BLaER1 (cell line): ENCODE measurements at regions not wholly inside any gene's neighbourhood (a gene's known extent, or its start where the extent isn't known, plus 50 kb on each side); places are given as distances from the start of the nearest gene placed in this dataset.

Experiments used
- H3K27ac ChIP-seq: shearing (Covaris generic); formaldehyde crosslinking; 2 replicates; pipeline ENCODE4 v1.8.1; 2022
- H3K27me3 ChIP-seq: shearing (Covaris generic); formaldehyde crosslinking; 2 replicates; pipeline ENCODE4 v1.8.1; 2022
- H3K36me3 ChIP-seq: shearing (Covaris generic); formaldehyde crosslinking; 2 replicates; pipeline ENCODE4 v1.8.1; 2022
- H3K4me1 ChIP-seq: shearing (Covaris generic); formaldehyde crosslinking; 2 replicates; pipeline ENCODE4 v1.8.1; 2022
- H3K4me2 ChIP-seq: shearing (Covaris generic); formaldehyde crosslinking; 2 replicates; pipeline ENCODE4 v1.8.1; 2022
- H3K4me3 ChIP-seq: shearing (Covaris generic); formaldehyde crosslinking; 2 replicates; pipeline ENCODE4 v1.8.1; 2022
- H3K9ac ChIP-seq: shearing (Covaris generic); formaldehyde crosslinking; 2 replicates; pipeline ENCODE4 v1.8.1; 2022
- H3K9me3 ChIP-seq: shearing (Covaris generic); formaldehyde crosslinking; 2 replicates; pipeline ENCODE4 v1.8.1; 2022
- H4K20me1 ChIP-seq: shearing (Covaris generic); formaldehyde crosslinking; 2 replicates; pipeline ENCODE4 v1.8.1; 2022
- Cebpa-rat ChIP-seq: shearing (Covaris generic); IDR thresholded peaks from 2 replicates; pipeline ENCODE4 v1.8.1; 2022

DNA sequence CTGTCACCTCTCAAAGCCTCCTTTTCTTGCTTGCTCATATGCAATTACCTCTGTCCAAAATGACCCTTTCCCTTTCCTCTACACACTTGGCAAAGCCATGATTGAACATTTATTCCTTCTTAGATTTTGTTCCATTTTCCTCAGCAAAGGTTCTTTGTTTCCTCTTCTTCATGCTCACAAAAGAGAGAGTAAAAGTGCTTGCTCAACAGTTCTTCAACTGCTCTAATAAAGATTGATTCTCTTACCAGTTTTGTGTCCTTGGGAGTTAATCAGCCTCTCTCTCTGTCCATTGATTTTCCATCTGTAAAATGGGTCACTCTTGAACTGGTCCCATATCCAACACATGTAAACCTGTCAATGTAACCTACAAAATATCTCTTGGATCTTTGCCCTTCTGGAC, 186.4 kb downstream of the WNT5A start:
- Histone ChIP-seq H3K9ac (no peak overlapping the region), H3K27ac (no peak overlapping the region)
- TF ChIP-seq Cebpa-rat, result no peak

DNA sequence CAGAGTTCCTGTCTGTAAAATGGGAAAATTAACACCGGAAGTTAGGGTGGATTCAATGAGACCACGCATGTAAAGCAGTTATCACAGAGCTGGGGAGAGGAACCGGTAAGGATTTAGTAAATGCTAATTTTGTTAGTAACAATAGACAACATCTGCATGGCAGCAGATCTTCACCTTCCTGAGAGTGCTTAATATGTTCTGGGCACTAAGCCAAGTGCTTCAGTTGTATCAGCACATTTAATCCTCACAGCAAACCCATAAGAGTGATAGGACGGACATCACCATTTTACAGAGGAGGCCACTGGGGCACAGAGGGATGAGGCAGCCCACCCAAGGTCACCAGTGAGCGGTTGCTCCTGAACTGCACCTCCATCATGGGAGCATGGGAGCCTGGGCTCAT, 189.4 kb downstream of the WNT5A start:
- no peaks in the 10 kb centered on the region for H4K20me1 ChIP-seq

More for the DNA sequence above, 186.4 kb downstream of the WNT5A start:
- Histone ChIP-seq H3K9me3 (no peaks in the 10 kb centered on the region), H3K4me2 (no peak overlapping the region), H3K4me3 (no peak overlapping the region), H4K20me1 (no peaks in the 10 kb centered on the region), H3K4me1 (no peaks in the 10 kb centered on the region), H3K27me3 (no peaks in the 10 kb centered on the region), H3K36me3 (no peaks in the 10 kb centered on the region)

DNA sequence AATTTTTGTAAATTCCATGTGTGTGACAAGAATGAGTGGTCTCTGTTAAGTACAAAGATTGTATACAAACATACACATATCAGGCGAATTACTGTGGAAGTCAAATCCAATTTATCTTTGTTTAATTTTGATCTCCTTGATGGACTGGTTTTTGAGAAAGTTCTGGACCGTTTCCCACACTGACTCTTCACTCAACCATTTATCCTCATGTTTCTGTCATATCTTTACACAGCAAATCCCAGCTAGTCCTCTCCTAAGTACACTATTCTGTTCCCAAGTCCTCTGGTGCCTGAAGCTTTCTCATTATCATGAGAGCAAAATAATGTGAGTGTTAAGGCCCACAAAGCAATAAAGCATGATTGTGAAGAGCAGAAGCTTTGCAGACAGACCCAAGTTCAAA, 189.9 kb downstream of the WNT5A start:
- H3K36me3 ChIP-seq, result no peaks in the 10 kb centered on the region
- no peaks in the 10 kb centered on the region for H3K9me3 ChIP-seq
- H3K4me2 ChIP-seq, result no peak overlapping the region
- H3K27me3 ChIP-seq, result no peaks in the 10 kb centered on the region
- no peak overlapping the region for H3K9ac ChIP-seq
- H3K4me1 ChIP-seq, result peaks cover 5% of the 10 kb centered on the region
- H3K4me3 ChIP-seq, result no peak overlapping the region
- TF ChIP-seq Cebpa-rat, result no peak
- H4K20me1 ChIP-seq, result no peaks in the 10 kb centered on the region
- no peak overlapping the region for H3K27ac ChIP-seq

More for the DNA sequence above, 189.4 kb downstream of the WNT5A start:
- H3K4me3 ChIP-seq, result no peak overlapping the region
- no peak overlapping the region for H3K4me2 ChIP-seq
- H3K9me3 ChIP-seq, result no peaks in the 10 kb centered on the region
- no peak overlapping the region for H3K27ac ChIP-seq
- no peak for TF ChIP-seq Cebpa-rat
- H3K9ac ChIP-seq, result no peak overlapping the region
- no peaks in the 10 kb centered on the region for H3K36me3 ChIP-seq
- H3K4me1 ChIP-seq, result peaks cover under 1% of the 10 kb centered on the region; the same call in 1 of the 2 replicates
- no peaks in the 10 kb centered on the region for H3K27me3 ChIP-seq

DNA sequence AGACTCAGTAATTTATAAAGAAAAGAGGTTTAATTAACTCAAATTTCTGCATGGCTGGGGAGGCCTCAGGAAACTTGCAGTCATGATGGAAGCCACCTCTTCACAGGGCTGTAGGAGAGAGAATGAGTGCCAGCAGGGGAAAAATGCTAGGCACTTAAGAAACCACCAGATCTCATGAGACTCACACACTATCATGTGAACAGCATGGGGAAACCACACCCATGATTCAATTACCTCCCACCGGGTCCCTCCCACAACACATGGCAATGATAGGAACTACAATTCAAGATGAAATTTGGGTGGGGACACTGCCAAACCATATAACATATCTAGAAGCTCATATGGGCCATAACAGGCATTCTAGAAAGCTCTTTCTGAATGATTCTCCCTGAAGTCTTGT, 190.3 kb downstream of the WNT5A start:
- TF ChIP-seq Cebpa-rat, result no peak

DNA sequence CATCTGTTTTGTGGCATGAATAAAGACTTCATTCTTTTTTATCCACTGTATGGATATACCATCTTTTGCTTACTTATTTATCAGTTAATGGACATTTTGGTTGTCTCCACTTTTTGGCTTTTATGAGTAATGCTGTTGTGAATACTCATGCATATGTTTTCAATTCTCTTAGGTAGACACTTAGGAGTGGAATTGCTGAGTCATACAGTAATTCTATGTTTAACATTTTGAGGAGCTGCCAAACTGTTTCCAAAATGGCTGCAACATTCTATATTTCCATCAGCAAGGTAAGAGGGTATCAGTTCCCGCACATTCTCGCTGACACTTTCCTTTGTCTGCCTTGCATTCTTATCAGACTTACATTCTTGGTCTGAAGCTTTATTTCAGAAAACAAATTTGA, 191.1 kb downstream of the WNT5A start:
- H3K27ac ChIP-seq, result no peak overlapping the region
- no peak for TF ChIP-seq Cebpa-rat
- H3K27me3 ChIP-seq, result no peaks in the 10 kb centered on the region
- H3K36me3 ChIP-seq, result no peaks in the 10 kb centered on the region
- H3K4me3 ChIP-seq, result no peak overlapping the region
- H3K4me1 ChIP-seq, result peaks cover 12% of the 10 kb centered on the region
- no peaks in the 10 kb centered on the region for H4K20me1 ChIP-seq
- H3K4me2 ChIP-seq, result no peak overlapping the region
- H3K9ac ChIP-seq, result no peak overlapping the region
- no peaks in the 10 kb centered on the region for H3K9me3 ChIP-seq

More for the DNA sequence above, 190.3 kb downstream of the WNT5A start:
- H4K20me1 ChIP-seq, result no peaks in the 10 kb centered on the region
- no peak overlapping the region for H3K4me2 ChIP-seq
- no peaks in the 10 kb centered on the region for H3K36me3 ChIP-seq
- H3K4me3 ChIP-seq, result no peak overlapping the region
- H3K4me1 ChIP-seq, result peaks cover 9% of the 10 kb centered on the region
- H3K9me3 ChIP-seq, result no peaks in the 10 kb centered on the region
- no peak overlapping the region for H3K9ac ChIP-seq
- no peaks in the 10 kb centered on the region for H3K27me3 ChIP-seq
- H3K27ac ChIP-seq, result no peak overlapping the region

DNA sequence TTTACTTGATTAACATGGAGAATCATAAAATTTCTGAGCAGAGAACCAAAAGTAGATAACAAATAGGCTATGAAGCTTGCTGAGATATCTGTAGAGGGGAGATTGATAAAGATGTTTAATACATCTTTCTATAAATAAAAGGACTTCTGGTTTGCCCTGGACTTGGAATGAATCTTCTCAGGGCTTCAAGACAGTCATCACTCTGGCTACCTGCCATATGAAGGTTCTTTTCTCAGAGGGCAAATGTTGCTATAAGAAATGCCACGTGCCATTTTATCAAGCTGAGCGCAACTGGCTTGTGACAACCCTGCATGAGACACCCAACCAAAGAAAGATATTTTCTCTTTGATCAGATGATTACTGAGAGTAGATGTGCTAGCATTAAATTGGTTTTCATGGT, 192.5 kb downstream of the WNT5A start:
- H3K4me1 ChIP-seq, result peaks cover 12% of the 10 kb centered on the region
- H3K9me3 ChIP-seq, result no peaks in the 10 kb centered on the region
- no peak overlapping the region for H3K9ac ChIP-seq
- H4K20me1 ChIP-seq, result no peaks in the 10 kb centered on the region
- H3K27me3 ChIP-seq, result no peaks in the 10 kb centered on the region
- no peak overlapping the region for H3K27ac ChIP-seq
- H3K4me3 ChIP-seq, result no peak overlapping the region
- H3K36me3 ChIP-seq, result no peaks in the 10 kb centered on the region
- H3K4me2 ChIP-seq, result no peak overlapping the region
- TF ChIP-seq Cebpa-rat, result no peak

DNA sequence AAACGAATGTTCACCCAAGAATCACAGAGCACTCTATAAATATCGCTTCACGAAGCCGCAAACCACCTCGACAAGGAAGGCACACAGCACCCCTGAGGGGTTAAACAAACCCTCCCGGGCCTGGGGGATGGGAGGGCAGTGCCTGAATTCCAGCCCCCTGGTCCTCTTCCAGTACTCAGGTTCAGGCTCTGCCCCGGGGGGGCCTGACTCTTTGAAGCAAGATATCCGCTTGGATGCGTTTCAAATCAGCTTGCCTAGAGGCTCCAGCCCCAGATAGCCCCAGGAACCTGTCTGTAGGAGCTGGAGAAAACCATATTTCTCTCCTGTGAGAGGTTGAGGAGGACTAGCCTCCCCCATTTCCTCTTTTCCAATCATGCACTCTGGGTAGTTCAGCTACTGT, 194.7 kb downstream of the WNT5A start:
- Histone ChIP-seq H4K20me1 (no peaks in the 10 kb centered on the region), H3K36me3 (no peaks in the 10 kb centered on the region), H3K27me3 (no peaks in the 10 kb centered on the region; the same call in 1 of the 2 replicates), H3K9me3 (no peaks in the 10 kb centered on the region), H3K27ac (no peak overlapping the region), H3K4me2 (peak overlapping the region; percentile 46), H3K4me1 (peaks cover 12% of the 10 kb centered on the region), H3K4me3 (no peak overlapping the region), H3K9ac (no peak overlapping the region)
- no peak for TF ChIP-seq Cebpa-rat

DNA sequence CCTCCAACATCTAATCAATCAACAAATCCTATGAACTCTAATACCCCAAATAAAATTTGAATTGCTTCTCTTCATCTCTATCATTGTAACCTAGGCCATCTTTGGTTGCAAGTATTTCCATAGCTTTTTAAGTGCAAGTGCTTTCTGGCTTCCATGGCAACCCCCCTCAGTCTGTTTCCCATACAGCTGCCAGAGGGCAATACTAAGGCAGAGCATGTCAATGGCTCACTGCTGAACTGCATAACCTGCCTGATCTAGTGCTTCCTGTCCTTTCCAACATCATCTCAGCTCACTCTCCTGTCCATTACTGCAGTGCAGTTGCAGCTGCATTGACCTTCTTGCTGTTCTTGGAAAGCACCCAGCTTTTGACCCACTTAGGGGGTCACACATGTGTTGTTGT, 198.4 kb downstream of the WNT5A start:
- no peak overlapping the region for H3K27ac ChIP-seq
- no peak overlapping the region for H3K9ac ChIP-seq
- H3K27me3 ChIP-seq, result no peaks in the 10 kb centered on the region; the same call in 1 of the 2 replicates
- peaks cover 12% of the 10 kb centered on the region for H3K4me1 ChIP-seq
- H3K4me3 ChIP-seq, result no peak overlapping the region
- no peaks in the 10 kb centered on the region for H3K9me3 ChIP-seq
- H3K36me3 ChIP-seq, result no peaks in the 10 kb centered on the region
- no peak for TF ChIP-seq Cebpa-rat
- H3K4me2 ChIP-seq, result no peak overlapping the region
- H4K20me1 ChIP-seq, result no peaks in the 10 kb centered on the region

DNA sequence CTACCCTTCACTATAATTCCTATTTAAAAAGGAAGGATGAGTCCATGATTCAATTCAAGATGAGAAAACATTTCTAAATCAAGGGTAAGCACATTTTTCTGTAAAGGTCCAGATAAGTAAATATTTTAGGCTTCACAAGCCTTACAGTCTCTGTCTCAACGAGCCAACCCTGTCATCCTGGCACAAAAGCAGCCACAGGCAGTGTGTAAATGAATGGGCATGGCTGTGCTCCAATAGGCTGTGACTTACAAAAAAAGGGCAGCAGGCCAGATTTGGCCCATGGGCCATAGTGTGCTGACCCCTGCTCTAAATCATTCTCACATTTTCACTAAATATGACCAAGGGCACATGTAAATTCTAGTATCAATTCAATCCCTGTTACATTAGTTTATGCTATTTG, 200.4 kb downstream of the WNT5A start:
- H3K9me3 ChIP-seq, result no peaks in the 10 kb centered on the region
- H3K4me1 ChIP-seq, result peaks cover 2% of the 10 kb centered on the region; the same call in 1 of the 2 replicates
- TF ChIP-seq Cebpa-rat, result no peak
- H3K27ac ChIP-seq, result no peak overlapping the region
- no peak overlapping the region for H3K4me3 ChIP-seq
- no peaks in the 10 kb centered on the region for H3K36me3 ChIP-seq
- H3K27me3 ChIP-seq, result no peaks in the 10 kb centered on the region; the same call in 1 of the 2 replicates
- H4K20me1 ChIP-seq, result no peaks in the 10 kb centered on the region
- H3K9ac ChIP-seq, result no peak overlapping the region
- no peak overlapping the region for H3K4me2 ChIP-seq

DNA sequence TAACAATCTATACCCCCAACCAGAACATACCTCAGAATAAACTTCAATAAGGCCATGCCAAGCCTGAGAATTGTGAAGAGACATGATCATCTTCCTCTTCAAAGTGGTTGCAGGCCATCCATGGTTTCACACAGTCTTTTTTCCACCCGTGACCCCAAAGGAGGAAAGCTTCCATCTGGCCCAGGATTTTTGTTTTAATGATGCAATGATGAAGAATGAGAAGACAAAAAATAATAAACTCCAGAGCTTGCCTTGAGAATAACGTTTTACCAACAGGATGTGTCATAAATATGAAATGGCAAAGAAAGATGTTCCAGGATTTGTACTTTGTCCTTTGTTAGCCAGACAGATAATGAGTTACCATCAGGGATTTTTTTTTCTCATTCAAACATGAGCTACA, 201.9 kb downstream of the WNT5A start:
- Histone ChIP-seq H3K9me3 (no peaks in the 10 kb centered on the region), H3K36me3 (no peaks in the 10 kb centered on the region), H3K27me3 (no peaks in the 10 kb centered on the region; the same call in 1 of the 2 replicates), H4K20me1 (no peaks in the 10 kb centered on the region), H3K4me3 (no peak overlapping the region), H3K4me1 (no peaks in the 10 kb centered on the region), H3K9ac (no peak overlapping the region), H3K27ac (no peak overlapping the region), H3K4me2 (no peak overlapping the region)
- TF ChIP-seq Cebpa-rat, result no peak

DNA sequence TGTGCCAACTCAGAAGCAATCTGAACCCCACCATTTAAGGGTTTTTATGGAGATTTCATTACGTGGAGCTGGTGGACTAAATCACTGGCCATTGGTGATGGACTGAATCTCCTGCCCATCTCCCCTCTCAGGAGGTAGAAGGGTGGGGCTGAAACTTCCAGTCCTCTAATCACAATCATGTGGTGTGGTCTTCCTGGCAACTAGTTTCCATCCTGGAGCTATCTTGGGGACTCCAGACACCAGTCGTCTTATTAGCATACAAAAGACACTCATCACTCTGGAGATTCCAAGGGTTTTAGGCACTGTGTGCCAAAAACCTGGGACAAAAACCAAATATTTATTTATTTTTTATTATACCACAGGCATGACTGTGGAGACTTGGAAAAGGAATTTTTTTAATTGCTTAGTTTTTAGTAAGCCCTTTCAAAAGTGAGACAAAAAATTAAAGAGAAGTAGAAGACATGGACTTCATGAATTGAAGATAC, 203.6 kb downstream of the WNT5A start:
- Histone ChIP-seq H3K4me3 (no peak overlapping the region), H3K9me3 (no peaks in the 10 kb centered on the region), H3K36me3 (no peaks in the 10 kb centered on the region), H3K4me1 (no peaks in the 10 kb centered on the region), H3K9ac (no peak overlapping the region), H4K20me1 (no peaks in the 10 kb centered on the region), H3K27me3 (no peaks in the 10 kb centered on the region), H3K27ac (no peak overlapping the region), H3K4me2 (no peak overlapping the region)
- no peak for TF ChIP-seq Cebpa-rat
